ENCODE measurements at regions not wholly inside any gene's neighbourhood (a gene's known extent, or its start where the extent isn't known, plus 50 kb on each side); places are given as distances from the start of the nearest gene placed in this dataset.

DNA sequence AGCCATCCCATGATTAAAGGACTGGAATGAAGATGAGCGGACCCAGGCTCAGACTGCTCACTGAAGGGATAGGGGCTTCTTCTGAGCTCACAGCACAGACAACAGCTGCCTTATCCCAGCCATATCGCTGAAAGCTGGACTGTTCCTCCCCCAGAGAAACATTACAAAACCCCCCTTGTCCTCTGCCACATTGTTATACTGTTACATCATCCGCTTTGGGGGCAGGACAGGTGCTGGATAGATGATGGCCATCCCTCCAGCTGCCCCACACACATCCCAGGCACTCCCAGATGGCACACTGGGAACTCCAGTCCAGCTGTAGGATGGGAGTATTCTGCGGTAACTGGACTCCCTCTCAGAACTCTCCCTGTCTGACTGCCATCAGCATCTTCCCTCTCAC lies 58.7 kb upstream of the BTRC start:
- Histone ChIP-seq H3K36me3 (no peaks in the 10 kb centered on the region), H3K4me1 (peaks cover 9 to 29% (median 20%) of the 10 kb centered on the region in 6 donors), H3K27me3 (replicated peaks in 1 of 7) (peaks cover 7 to 100% (median 42%) of the 10 kb centered on the region in 7 donors), H3K4me3 (no peak overlapping the region), H3K9me3 (no peaks in the 10 kb centered on the region), H3K27ac (no peak overlapping the region)
- 75 to 84% (median 83%) methylated on average over 4 of the region's 4 CpGs for WGBS, 5 donors
- no peak for DNase-seq
- TF ChIP-seq POLR2A (IDR thresholded peaks at IDR 0.05) (no peak), POLR2AphosphoS5 (IDR thresholded peaks at IDR 0.05) (no peak)
- TF ChIP-seq, protein P1, sequence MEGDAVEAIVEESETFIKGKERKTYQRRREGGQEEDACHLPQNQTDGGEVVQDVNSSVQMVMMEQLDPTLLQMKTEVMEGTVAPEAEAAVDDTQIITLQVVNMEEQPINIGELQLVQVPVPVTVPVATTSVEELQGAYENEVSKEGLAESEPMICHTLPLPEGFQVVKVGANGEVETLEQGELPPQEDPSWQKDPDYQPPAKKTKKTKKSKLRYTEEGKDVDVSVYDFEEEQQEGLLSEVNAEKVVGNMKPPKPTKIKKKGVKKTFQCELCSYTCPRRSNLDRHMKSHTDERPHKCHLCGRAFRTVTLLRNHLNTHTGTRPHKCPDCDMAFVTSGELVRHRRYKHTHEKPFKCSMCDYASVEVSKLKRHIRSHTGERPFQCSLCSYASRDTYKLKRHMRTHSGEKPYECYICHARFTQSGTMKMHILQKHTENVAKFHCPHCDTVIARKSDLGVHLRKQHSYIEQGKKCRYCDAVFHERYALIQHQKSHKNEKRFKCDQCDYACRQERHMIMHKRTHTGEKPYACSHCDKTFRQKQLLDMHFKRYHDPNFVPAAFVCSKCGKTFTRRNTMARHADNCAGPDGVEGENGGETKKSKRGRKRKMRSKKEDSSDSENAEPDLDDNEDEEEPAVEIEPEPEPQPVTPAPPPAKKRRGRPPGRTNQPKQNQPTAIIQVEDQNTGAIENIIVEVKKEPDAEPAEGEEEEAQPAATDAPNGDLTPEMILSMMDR (IDR thresholded peaks at IDR 0.05 in 8 of 11, conservative IDR thresholded peaks at IDR 0.05 in 3 of 11) = no peak
- intact Hi-C loops (cut with DNase I; ENCODE audit: low total_unique reads) = no loop called here

DNA sequence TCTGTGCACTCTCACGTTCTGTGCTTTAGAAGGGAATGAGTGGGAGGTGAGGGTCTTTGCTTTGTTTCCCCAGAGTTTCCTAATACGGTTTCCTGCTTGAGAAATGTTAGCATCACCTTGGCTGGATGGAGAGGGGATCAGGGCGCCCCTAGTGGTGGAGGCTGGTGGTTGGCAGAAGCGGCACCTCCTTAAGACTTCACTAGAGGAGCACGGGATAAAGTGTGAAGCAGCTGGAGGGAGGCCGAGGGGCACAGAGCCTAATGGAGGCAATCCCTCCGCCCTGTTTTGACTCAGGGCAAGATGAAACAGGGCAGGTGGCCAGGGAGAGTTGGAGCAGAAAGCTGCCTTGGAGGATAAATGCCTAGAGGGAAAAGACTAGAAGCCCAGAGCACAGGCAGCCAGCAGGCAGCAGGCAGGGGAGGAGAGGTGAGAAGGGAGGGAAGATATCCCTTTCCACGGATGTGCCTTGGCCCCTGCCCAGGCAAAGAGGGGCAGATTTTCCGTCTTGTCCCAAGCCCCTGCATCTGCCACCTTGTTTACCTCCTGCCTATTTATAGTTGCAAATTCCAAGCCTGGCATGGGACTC lies 56.0 kb upstream of the BTRC start:
- H3K9me3 ChIP-seq = no peaks in the 10 kb centered on the region
- no peak overlapping the region for H3K27ac ChIP-seq
- intact Hi-C loops (cut with DNase I; ENCODE audit: low total_unique reads) = no loop called here
- H3K36me3 ChIP-seq = no peaks in the 10 kb centered on the region
- no peak for TF ChIP-seq POLR2AphosphoS5 (IDR thresholded peaks at IDR 0.05)
- TF ChIP-seq, protein P1 (IDR thresholded peaks at IDR 0.05 in 8 of 11, conservative IDR thresholded peaks at IDR 0.05 in 3 of 11) = peak; percentile 42 to 89 (median 76)
- H3K4me3 ChIP-seq = no peak overlapping the region
- peak; percentile 85 for DNase-seq
- H3K27me3 ChIP-seq (replicated peaks in 1 of 7) = peaks cover 0 to 90% (median 15%) of the 10 kb centered on the region in 7 donors
- peaks cover 0 to 5% (median under 1%) of the 10 kb centered on the region in 6 donors for H3K4me1 ChIP-seq
- WGBS, 5 donors = 2 to 8% (median 6%) methylated on average over 9 of the region's 9 CpGs

DNA sequence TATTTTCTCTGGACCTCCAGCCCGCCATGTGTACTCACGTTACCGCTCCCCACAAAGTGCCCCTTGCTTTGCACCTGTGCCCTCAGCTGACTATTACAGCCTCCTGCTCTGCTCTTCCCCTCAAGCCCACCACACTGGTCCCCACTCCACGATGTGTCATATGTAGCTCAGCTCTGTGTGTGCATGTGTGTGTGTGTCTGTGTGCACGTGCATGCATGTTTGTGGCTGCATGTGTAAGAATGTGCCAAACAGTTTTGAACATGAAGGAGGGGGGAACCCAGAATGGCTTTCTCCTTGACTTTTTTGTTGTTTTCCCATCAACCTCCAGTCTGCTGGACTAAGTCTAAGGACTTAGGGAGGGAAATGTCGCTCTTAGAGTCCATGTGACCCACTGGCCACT lies 54.8 kb upstream of the BTRC start:
- no peak for DNase-seq
- 63 to 86% (median 83%) methylated on average over 6 of the region's 6 CpGs for WGBS, 5 donors

DNA sequence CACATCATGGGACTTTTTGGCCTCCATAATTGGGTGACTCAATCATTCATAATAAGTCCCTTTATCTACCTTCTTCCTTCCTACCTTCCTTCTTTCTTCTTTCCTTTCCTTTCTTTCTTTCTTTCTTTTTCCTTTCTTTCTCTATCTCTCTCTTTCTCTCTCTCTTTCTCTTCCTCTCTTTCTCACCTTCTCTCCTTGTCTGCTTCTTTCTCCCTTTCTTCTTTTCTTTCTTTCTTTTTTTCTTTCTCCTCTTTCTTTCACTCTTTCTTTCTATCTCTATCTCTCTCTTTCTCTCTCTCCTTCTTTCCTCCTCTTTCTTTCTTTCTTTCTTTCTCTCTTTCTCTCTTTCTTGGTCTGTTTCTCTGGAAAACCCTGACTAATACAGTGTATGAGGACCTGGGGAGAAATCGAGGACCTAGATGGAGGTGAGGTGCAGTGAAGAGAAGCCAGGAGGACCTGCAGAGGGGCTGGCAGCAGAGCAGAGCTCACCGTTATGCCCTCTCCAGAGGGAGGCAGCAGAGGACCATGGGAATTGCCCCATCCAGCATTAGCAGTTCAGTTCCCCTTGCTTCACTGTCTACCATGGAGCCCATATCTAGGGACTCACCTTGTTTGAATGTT lies 52.7 kb upstream of the BTRC start:
- H3K36me3 ChIP-seq = no peaks in the 10 kb centered on the region
- 28 to 47% (median 34%) methylated on average over 2 of the region's 2 CpGs for WGBS, 5 donors
- peaks cover 0 to 89% (median 10%) of the 10 kb centered on the region in 7 donors for H3K27me3 ChIP-seq (replicated peaks in 1 of 7)
- DNase-seq = no peak
- H3K27ac ChIP-seq = no peak overlapping the region
- H3K4me3 ChIP-seq = no peak overlapping the region
- TF ChIP-seq, protein P1 (IDR thresholded peaks at IDR 0.05 in 8 of 11, conservative IDR thresholded peaks at IDR 0.05 in 3 of 11) = peak in 6 of 11 experiments; percentile 24 to 48 (median 39)
- TF ChIP-seq POLR2A (IDR thresholded peaks at IDR 0.05) = no peak
- intact Hi-C loops (cut with DNase I; ENCODE audit: low total_unique reads) = no loop called here
- no peaks in the 10 kb centered on the region for H3K9me3 ChIP-seq
- H3K4me1 ChIP-seq = peaks cover 0 to 3% (median 0%) of the 10 kb centered on the region in 6 donors

More for the DNA sequence above, 54.8 kb upstream of the BTRC start:
- TF ChIP-seq POLR2A (IDR thresholded peaks at IDR 0.05) = no peak
- TF ChIP-seq, protein P1 (IDR thresholded peaks at IDR 0.05 in 8 of 11, conservative IDR thresholded peaks at IDR 0.05 in 3 of 11) = no peak
- no peak for TF ChIP-seq POLR2AphosphoS5 (IDR thresholded peaks at IDR 0.05)
- H3K27ac ChIP-seq = no peak overlapping the region
- H3K4me3 ChIP-seq = no peak overlapping the region
- no peaks in the 10 kb centered on the region for H3K9me3 ChIP-seq
- H3K4me1 ChIP-seq = peaks cover 0 to 3% (median 0%) of the 10 kb centered on the region in 6 donors
- intact Hi-C loops (cut with DNase I; ENCODE audit: low total_unique reads) = no loop called here
- H3K27me3 ChIP-seq (replicated peaks in 1 of 7) = peaks cover 0 to 90% (median 10%) of the 10 kb centered on the region in 7 donors
- no peaks in the 10 kb centered on the region for H3K36me3 ChIP-seq

Measured in spleen (tissue), 11 donors.